Breast epithelium (tissue), 4 donors: ENCODE measurements at regions not wholly inside any gene's neighbourhood (a gene's known extent, or its start where the extent isn't known, plus 50 kb on each side); places are given as distances from the start of the nearest gene placed in this dataset.
"Not testable (repeated sequence)": the region's sequence is repeated elsewhere in the genome, so short reads cannot be mapped to it uniquely, and the experiment has no call there.

Source experiments
- DNase-seq, 2 donors: peaks; one replicate each; pipeline ENCODE4 v3.0.0-alpha.2; 2019; ENCODE audit warnings: low spot score in 2 of 2
- H3K27ac ChIP-seq, 2 donors: fragments of 200-600 bp; sonication (generic) in 1 of 2; one replicate each; pipeline ENCODE4 v1.5.1; 2016 to 2019; ENCODE audit warnings: mild to moderate bottlenecking in 1 of 2
- H3K27me3 ChIP-seq, 2 donors: fragments of 200-600 bp; sonication (generic) in 1 of 2; one replicate each; pipeline versions ENCODE4 v1.5.1 to v1.6.0; 2017 to 2019; ENCODE audit warnings: control low read depth in 1 of 2, mild to moderate bottlenecking in 1 of 2
- H3K36me3 ChIP-seq: fragments of 200-600 bp; one replicate; pipeline ENCODE4 v1.5.1; 2019
- H3K4me1 ChIP-seq, 2 donors: fragments of 200-600 bp; sonication (generic); one replicate each; pipeline ENCODE4 v1.5.1; 2016 to 2019; ENCODE audit warnings: control low read depth in 1 of 2
- H3K4me3 ChIP-seq, 3 donors: fragments of 200-600 bp; sonication (generic); 1 replicate in 2 of 3; 2 replicates in 1 of 3; pipeline ENCODE4 v1.5.1; 2016 to 2019; ENCODE audit warnings: mild to moderate bottlenecking in 3 of 3, moderate library complexity in 2 of 3
- H3K9me3 ChIP-seq, 2 donors: fragments of 200-600 bp; sonication (generic) in 1 of 2; one replicate each; pipeline ENCODE4 v1.5.1; 2016 to 2019; ENCODE audit warnings: control low read depth in 1 of 2
- POLR2A ChIP-seq: fragments of 450-650 bp; IDR thresholded peaks from one replicate; pipeline ENCODE4 v1.6.1; 2016; ENCODE audit warnings: antibody characterized with exemption, mild to moderate bottlenecking, moderate library complexity
- POLR2AphosphoS5 ChIP-seq, 3 donors: sonication (generic); formaldehyde crosslinking; IDR thresholded peaks; one replicate each; pipeline ENCODE4 v1.6.1; 2017; ENCODE audit warnings: antibody characterized with exemption in 3 of 3
- intact Hi-C: fragments of 100-400 bp; cut with DNase I; formaldehyde crosslinking; loops from one replicate; pipeline ENCODE4 v1.15.1; 2023; ENCODE audit warnings: low total_unique reads
- TF ChIP-seq, protein P1 (sequence below), 3 donors: fragments of 450-650 bp; IDR thresholded peaks; one replicate each; pipeline ENCODE4 v1.5.1; 2016 to 2017; ENCODE audit warnings: antibody characterized with exemption in 3 of 3, mild to moderate bottlenecking in 3 of 3, moderate library complexity in 3 of 3

DNA sequence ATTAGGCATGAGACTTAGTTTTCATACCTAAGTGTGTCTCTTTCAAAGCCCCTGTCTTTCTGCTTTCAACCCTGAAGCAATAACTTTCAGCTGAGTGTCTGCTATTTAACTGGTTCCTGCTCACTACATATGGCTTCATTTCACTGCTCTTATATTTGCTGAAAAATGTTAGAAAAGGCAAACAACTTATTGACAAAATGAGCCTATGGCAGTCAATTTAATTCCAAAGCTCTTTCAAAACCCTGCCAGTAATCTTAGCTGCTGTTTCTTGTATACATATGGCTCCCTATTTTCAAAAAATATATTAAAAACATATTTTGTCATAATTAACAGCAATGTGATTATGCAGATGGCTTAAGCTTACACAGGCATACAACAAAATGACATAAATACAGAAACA is 334.1 kb upstream of the MGAT4C start:
- intact Hi-C loops: no loop called here

DNA sequence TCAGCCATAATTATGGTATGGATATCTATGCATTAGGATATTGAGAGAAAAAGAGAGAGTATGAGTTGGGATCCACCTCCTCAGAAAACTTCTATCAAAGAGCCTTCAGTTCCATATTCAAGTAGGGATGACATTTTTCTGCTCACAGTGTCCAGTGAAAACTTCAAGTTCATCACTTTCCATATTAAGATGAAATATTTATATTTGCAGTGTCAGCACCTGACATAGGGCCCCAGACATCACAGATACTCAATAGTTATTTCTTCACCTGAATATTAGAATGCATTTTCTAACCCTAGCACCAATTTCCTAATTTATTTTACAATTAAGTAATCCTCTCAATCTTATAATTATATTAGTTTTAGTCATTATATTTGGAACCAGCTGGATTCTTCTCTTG is 318.0 kb upstream of the MGAT4C start:
- peaks cover 0 to 5% of the 10 kb centered on the region in 2 donors for H3K9me3 ChIP-seq
- intact Hi-C loops: no loop called here
- H3K27me3 ChIP-seq: no peaks in the 10 kb centered on the region
- H3K4me3 ChIP-seq: no peak overlapping the region
- no peaks in the 10 kb centered on the region for H3K36me3 ChIP-seq
- H3K4me1 ChIP-seq: no peaks in the 10 kb centered on the region
- DNase-seq: no peak
- no peak for TF ChIP-seq POLR2AphosphoS5 (IDR thresholded peaks at IDR 0.05)
- TF ChIP-seq, protein P1, sequence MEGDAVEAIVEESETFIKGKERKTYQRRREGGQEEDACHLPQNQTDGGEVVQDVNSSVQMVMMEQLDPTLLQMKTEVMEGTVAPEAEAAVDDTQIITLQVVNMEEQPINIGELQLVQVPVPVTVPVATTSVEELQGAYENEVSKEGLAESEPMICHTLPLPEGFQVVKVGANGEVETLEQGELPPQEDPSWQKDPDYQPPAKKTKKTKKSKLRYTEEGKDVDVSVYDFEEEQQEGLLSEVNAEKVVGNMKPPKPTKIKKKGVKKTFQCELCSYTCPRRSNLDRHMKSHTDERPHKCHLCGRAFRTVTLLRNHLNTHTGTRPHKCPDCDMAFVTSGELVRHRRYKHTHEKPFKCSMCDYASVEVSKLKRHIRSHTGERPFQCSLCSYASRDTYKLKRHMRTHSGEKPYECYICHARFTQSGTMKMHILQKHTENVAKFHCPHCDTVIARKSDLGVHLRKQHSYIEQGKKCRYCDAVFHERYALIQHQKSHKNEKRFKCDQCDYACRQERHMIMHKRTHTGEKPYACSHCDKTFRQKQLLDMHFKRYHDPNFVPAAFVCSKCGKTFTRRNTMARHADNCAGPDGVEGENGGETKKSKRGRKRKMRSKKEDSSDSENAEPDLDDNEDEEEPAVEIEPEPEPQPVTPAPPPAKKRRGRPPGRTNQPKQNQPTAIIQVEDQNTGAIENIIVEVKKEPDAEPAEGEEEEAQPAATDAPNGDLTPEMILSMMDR (IDR thresholded peaks at IDR 0.05): no peak
- TF ChIP-seq POLR2A: no peak
- no peak overlapping the region for H3K27ac ChIP-seq

More for the DNA sequence above, 334.1 kb upstream of the MGAT4C start:
- Histone ChIP-seq H3K4me3 (no peak overlapping the region), H3K27ac (no peak overlapping the region), H3K9me3 (no peaks in the 10 kb centered on the region), H3K4me1 (no peaks in the 10 kb centered on the region), H3K36me3 (no peaks in the 10 kb centered on the region), H3K27me3 (no peaks in the 10 kb centered on the region)
- DNase-seq: no peak
- TF ChIP-seq POLR2AphosphoS5 (IDR thresholded peaks at IDR 0.05): no peak

DNA sequence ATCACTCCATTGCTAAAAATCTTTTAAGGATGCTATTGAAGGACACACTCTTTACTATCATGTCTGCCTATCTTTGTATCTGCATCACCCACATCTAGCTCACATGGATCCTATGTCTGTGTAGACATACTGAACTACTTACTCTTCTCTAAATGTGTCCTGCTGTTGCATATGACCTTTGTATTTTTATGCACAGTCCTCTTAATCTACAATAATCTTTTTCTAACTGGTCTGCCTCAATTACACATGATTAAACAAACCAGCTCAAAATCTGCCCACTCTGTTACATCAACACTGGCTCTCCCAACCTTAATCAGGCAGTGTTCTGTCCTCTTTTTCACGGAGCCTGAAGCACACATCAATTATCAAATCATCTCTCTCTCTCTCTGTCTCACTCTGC is 316.3 kb upstream of the MGAT4C start:
- intact Hi-C loops: no loop called here
- no peaks in the 10 kb centered on the region for H3K36me3 ChIP-seq
- no peak overlapping the region for H3K4me3 ChIP-seq
- no peak for DNase-seq
- peaks cover 0 to 11% of the 10 kb centered on the region in 2 donors for H3K9me3 ChIP-seq
- H3K27me3 ChIP-seq: no peaks in the 10 kb centered on the region
- no peaks in the 10 kb centered on the region for H3K4me1 ChIP-seq
- no peak overlapping the region for H3K27ac ChIP-seq
- no peak for TF ChIP-seq POLR2A
- TF ChIP-seq, protein P1 (IDR thresholded peaks at IDR 0.05): no peak
- no peak for TF ChIP-seq POLR2AphosphoS5 (IDR thresholded peaks at IDR 0.05)

DNA sequence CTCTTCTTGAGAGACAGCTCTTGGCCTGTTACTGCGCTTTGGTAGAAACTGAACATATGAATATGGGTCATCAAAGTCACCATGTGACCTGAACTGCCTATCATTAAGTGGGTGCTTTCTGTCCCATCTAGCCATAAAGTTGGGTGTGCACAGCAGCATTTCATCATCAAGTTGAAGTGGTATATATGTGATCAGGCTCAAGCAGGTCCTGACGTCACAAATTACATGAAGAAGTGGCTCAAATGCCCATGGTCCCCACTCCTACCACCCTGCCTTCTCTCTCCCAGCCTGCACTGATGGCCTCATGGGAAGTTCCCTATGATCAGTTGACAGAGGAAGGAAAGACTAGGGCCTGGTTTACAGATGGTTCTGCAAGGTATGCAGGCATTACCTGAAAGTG is 308.8 kb upstream of the MGAT4C start:
- Histone ChIP-seq H3K27ac (no peak overlapping the region), H3K9me3 (peaks cover 0 to 11% of the 10 kb centered on the region in 2 donors), H3K27me3 (no peaks in the 10 kb centered on the region), H3K4me3 (no peak overlapping the region), H3K4me1 (no peaks in the 10 kb centered on the region), H3K36me3 (no peaks in the 10 kb centered on the region)
- DNase-seq: no peak
- TF ChIP-seq POLR2A: no peak
- TF ChIP-seq POLR2AphosphoS5 (IDR thresholded peaks at IDR 0.05): no peak
- TF ChIP-seq, protein P1 (IDR thresholded peaks at IDR 0.05): no peak
- intact Hi-C loops: no loop called here

DNA sequence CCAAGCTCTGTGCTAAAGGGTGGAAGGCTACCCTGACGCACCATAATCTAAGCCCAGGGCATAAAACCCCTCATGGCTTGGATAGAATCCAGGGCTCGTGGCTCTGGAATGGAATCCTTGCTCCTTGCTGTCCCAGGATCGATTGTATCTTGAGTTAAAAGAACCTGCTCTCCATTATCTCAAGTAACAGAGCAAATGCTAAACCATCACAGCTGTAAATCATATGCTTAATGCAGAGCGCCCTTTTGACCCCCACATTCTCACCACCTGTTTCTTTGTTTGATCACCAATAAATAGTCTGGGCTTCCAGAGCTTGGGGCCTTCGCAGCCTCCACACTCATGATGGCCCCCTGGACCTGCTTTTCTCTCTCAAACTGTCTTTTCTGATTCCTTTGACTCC is 299.3 kb upstream of the MGAT4C start:
- peaks cover 0 to 15% of the 10 kb centered on the region in 2 donors for H3K9me3 ChIP-seq
- DNase-seq, H3K4me3 ChIP-seq, H3K4me1 ChIP-seq, H3K27ac ChIP-seq, H3K36me3 ChIP-seq, intact Hi-C loops, H3K27me3 ChIP-seq: not testable (repeated sequence)

DNA sequence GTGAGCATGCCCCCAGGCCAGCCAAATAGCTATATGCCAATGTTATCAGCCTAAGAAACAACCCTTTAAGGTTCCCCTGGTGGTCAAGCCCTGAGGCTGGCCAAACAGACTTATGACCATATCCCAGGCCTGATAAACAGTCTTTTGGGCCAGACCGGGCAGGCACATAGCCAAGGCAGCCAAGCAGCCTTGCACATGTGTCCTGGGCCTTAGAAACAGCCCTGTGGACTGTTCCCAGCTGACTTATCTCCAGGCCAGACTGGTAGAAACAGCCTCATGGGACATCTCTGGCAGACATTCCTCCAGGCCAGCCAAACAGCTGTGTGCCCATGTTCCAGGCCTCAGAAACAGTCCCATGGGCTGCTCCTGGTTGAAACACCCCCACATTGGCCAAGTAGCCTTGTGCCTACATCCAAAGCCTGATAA is 295.0 kb upstream of the MGAT4C start:
- DNase-seq: no peak
- TF ChIP-seq, protein P1 (IDR thresholded peaks at IDR 0.05): no peak
- TF ChIP-seq POLR2A (no peak), POLR2AphosphoS5 (IDR thresholded peaks at IDR 0.05) (no peak)
- H3K9me3 ChIP-seq: no peaks in the 10 kb centered on the region
- no peak overlapping the region for H3K4me3 ChIP-seq
- H3K4me1 ChIP-seq: no peaks in the 10 kb centered on the region
- intact Hi-C loops: no loop called here
- no peaks in the 10 kb centered on the region for H3K27me3 ChIP-seq
- no peaks in the 10 kb centered on the region for H3K36me3 ChIP-seq
- no peak overlapping the region for H3K27ac ChIP-seq
